Neutrophil (primary cell): ENCODE measurements at regions not wholly inside any gene's neighbourhood (a gene's known extent, or its start where the extent isn't known, plus 50 kb on each side); places are given as distances from the start of the nearest gene placed in this dataset.

Source experiments
- H3K27ac ChIP-seq: fragments of 200-600 bp; sonication (generic); 2 replicates; pipeline ENCODE4 v1.5.1; 2016; ENCODE audit warnings: mild to moderate bottlenecking, moderate library complexity
- H3K27me3 ChIP-seq: fragments of 200-600 bp; sonication (generic); 2 replicates; pipeline ENCODE4 v1.6.0; 2016; ENCODE audit warnings: mild to moderate bottlenecking
- H3K36me3 ChIP-seq: fragments of 200-600 bp; sonication (generic); 2 replicates; pipeline ENCODE4 v1.5.1; 2017
- H3K4me1 ChIP-seq, 2 experiments: fragments of 200-600 bp in 1 of 2; sonication (generic) in 1 of 2; 1 replicate in 1 of 2; 2 replicates in 1 of 2; pipeline versions ENCODE4 v1.5.1 to v1.6.1; 2013 to 2016; ENCODE audit warnings: low read depth in 1 of 2, low read length in 1 of 2, mild to moderate bottlenecking in 1 of 2, moderate library complexity in 1 of 2; ENCODE audit not compliant: control insufficient read depth in 1 of 2, insufficient read depth in 1 of 2
- H3K4me3 ChIP-seq, 2 experiments: fragments of 200-600 bp in 1 of 2; sonication (generic) in 1 of 2; 1 replicate in 1 of 2; 2 replicates in 1 of 2; pipeline ENCODE4 v1.5.1; 2013 to 2016; ENCODE audit warnings: low read depth in 1 of 2, low read length in 1 of 2, mild to moderate bottlenecking in 1 of 2, moderate library complexity in 1 of 2
- H3K9me3 ChIP-seq: fragments of 200-600 bp; sonication (generic); 2 replicates; pipeline ENCODE4 v1.5.1; 2016
- TF ChIP-seq, protein P1 (sequence below): fragments of 200-600 bp; sonication (generic); IDR thresholded peaks from 2 replicates; pipeline ENCODE4 v1.5.1; 2016; ENCODE audit warnings: antibody characterized with exemption

- H3K9me3 ChIP-seq = no peaks in the 10 kb centered on the region
- H3K4me1 ChIP-seq = peaks cover 0 to 4% of the 10 kb centered on the region in 2 experiments
- TF ChIP-seq, protein P1, sequence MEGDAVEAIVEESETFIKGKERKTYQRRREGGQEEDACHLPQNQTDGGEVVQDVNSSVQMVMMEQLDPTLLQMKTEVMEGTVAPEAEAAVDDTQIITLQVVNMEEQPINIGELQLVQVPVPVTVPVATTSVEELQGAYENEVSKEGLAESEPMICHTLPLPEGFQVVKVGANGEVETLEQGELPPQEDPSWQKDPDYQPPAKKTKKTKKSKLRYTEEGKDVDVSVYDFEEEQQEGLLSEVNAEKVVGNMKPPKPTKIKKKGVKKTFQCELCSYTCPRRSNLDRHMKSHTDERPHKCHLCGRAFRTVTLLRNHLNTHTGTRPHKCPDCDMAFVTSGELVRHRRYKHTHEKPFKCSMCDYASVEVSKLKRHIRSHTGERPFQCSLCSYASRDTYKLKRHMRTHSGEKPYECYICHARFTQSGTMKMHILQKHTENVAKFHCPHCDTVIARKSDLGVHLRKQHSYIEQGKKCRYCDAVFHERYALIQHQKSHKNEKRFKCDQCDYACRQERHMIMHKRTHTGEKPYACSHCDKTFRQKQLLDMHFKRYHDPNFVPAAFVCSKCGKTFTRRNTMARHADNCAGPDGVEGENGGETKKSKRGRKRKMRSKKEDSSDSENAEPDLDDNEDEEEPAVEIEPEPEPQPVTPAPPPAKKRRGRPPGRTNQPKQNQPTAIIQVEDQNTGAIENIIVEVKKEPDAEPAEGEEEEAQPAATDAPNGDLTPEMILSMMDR = no peak
- H3K4me3 ChIP-seq = no peak overlapping the region
- peaks cover 64% of the 10 kb centered on the region for H3K27me3 ChIP-seq
- no peak overlapping the region for H3K27ac ChIP-seq
- H3K36me3 ChIP-seq = no peaks in the 10 kb centered on the region
Measured at GRCh38 chr5:174311121-174311520, 265.6 kb downstream of the NSG2 start.

DNA sequence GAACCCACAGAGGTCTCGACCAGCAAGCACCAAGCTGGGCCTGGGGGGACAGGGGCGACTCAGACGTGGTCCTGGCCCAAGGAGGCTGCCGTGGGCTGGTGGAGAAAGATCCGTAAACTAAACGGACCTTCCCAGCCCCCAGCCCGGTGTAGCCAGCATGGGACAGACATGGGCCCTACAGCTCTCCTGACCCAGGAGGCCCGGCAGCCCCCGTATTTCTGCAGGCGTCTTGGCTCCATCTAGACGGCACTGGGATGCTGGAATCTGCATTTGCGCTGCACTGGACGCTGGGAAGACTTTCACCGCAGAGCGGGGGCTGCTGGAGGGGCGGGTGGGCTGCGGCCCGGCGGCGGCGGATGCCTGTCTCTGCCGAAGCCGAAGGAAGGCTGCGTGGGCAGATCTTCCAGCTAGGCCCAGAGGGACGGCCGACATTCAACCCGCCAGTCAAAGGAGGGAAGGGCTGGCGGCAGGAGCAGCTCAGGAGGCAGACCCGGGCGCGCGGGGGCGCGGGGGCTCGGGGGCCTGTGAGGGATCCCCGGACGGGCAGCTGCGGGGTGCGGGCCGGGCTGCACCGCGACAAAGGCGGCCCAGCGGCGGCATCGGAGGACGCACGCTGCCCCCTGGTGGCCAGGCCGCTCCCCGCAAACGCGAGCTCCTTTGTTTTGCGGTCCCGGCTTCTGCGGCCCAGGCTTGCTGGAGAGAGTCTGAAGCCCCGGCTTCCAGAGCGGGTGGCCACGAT is 266.2 kb downstream of the NSG2 start:
- H3K4me3 ChIP-seq = no peak overlapping the region
- no peak overlapping the region for H3K27ac ChIP-seq
- no peaks in the 10 kb centered on the region for H3K9me3 ChIP-seq
- peaks cover 0 to 4% of the 10 kb centered on the region in 2 experiments for H3K4me1 ChIP-seq
- TF ChIP-seq, protein P1 = no peak
- H3K27me3 ChIP-seq = peaks cover 64% of the 10 kb centered on the region
- no peaks in the 10 kb centered on the region for H3K36me3 ChIP-seq

GRCh38 chr5:174312270-174312617 is 266.7 kb downstream of the NSG2 start:
- TF ChIP-seq, protein P1 = no peak
- no peaks in the 10 kb centered on the region for H3K36me3 ChIP-seq
- H3K9me3 ChIP-seq = no peaks in the 10 kb centered on the region
- H3K4me3 ChIP-seq = no peak overlapping the region
- peaks cover 66% of the 10 kb centered on the region for H3K27me3 ChIP-seq
- no peak overlapping the region for H3K27ac ChIP-seq
- peaks cover 0 to 4% of the 10 kb centered on the region in 2 experiments for H3K4me1 ChIP-seq

- no peak overlapping the region for H3K4me3 ChIP-seq
- peaks cover 0 to 4% of the 10 kb centered on the region in 2 experiments for H3K4me1 ChIP-seq
- peaks cover 70% of the 10 kb centered on the region for H3K27me3 ChIP-seq
- TF ChIP-seq, protein P1 = no peak
- no peak overlapping the region for H3K27ac ChIP-seq
- no peaks in the 10 kb centered on the region for H3K9me3 ChIP-seq
- no peaks in the 10 kb centered on the region for H3K36me3 ChIP-seq
Measured at GRCh38 chr5:174312641-174313040, 267.1 kb downstream of the NSG2 start.

GRCh38 chr5:174313615-174314014 is 268.1 kb downstream of the NSG2 start:
- no peaks in the 10 kb centered on the region for H3K36me3 ChIP-seq
- H3K27ac ChIP-seq = no peak overlapping the region
- no peak overlapping the region for H3K4me3 ChIP-seq
- TF ChIP-seq, protein P1 = no peak
- peaks cover 0 to 4% of the 10 kb centered on the region in 2 experiments for H3K4me1 ChIP-seq
- H3K27me3 ChIP-seq = peaks cover 72% of the 10 kb centered on the region
- H3K9me3 ChIP-seq = no peaks in the 10 kb centered on the region
